Forelimb muscle (tissue), 1 donor: ENCODE measurements at regions not wholly inside any gene's neighbourhood (a gene's known extent, or its start where the extent isn't known, plus 50 kb on each side); places are given as distances from the start of the nearest gene placed in this dataset.
"Not testable (repeated sequence)": the region's sequence is repeated elsewhere in the genome, so short reads cannot be mapped to it uniquely, and the experiment has no call there.

Experiments
- DNase-seq: peaks from one replicate; pipeline ENCODE4 v3.0.0-alpha.2; 2013; ENCODE audit warnings: low read depth

GRCh38 chr17:21470422-21470821 is 94.3 kb downstream of the KCNJ12 start:
- DNase-seq, result not testable (repeated sequence)

GRCh38 chr17:21470861-21471260 is 94.7 kb downstream of the KCNJ12 start:
- DNase-seq, result no peak

GRCh38 chr17:21474815-21475214 is 98.7 kb downstream of the KCNJ12 start:
- DNase-seq, result no peak

DNA sequence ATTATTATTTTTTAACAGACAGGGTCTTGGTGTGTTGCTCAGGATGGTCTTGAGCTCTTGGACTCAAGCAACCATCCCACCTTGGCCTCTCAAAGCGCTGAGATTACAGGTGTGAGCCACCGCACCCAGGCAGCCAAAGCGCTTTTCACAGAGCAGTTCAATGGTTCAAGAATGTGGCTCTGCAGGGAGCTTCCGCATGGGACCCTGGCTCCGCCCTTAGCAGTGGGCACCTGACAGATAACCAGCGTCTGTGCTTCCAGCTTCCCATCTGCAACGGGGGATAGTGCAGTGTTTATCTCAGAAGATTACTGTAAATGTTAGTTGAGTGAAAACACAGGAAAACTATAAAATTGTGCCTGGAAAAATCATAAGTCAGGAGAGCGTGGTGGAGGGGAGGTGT is 99.4 kb downstream of the KCNJ12 start:
- DNase-seq, result no peak

DNA sequence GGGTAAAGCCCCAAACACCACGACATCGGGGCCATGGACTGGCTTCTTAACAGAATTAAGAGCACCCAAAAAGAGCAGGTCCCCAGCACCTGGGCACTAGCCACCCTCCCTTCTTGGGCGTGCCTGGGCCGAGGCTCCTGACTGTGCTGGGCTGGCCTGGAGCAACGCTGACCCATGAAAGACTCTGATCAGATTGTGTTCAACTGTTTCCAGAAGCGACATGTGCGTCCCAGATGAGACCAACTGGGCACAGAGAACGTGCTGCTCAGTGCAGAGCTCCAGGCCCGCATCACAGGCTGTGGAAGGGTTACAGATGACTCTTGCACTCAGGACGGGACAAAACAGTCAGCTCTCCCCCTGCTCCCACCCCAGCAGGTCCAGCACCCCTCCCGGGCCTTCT is 100.7 kb downstream of the KCNJ12 start:
- DNase-seq, result no peak

DNA sequence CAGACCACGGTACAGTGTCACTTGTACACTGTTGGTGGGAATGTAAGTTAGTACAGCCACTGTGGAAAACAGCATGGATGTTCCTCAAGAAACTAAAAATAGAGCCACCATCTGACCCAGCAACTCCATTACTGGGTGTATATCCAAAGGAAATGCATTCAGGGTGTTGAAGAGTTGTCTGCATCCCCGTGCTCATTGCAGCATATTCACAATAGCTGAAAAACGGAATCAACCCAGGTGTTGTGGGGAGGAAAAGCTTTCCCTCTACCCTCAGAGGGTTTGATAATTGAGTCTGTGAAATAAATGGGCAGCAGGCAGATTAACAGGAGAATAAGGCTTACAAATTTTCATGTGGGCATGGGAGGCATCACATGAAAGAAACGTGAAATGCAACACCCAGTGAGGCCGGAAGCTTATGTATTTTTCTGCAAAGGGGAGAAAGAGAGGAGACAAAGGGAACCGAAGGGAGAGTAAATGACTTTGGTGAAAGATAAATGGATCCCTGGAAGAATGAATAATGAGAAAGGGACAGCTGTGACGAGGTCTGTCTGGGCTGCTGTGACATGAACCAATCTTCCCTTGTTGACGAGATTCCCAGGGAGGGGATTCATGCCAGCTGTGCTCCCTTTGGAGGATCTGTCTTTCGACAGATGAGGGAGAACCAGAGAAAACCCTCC is 106.2 kb downstream of the KCNJ12 start:
- DNase-seq, result no peak

DNA sequence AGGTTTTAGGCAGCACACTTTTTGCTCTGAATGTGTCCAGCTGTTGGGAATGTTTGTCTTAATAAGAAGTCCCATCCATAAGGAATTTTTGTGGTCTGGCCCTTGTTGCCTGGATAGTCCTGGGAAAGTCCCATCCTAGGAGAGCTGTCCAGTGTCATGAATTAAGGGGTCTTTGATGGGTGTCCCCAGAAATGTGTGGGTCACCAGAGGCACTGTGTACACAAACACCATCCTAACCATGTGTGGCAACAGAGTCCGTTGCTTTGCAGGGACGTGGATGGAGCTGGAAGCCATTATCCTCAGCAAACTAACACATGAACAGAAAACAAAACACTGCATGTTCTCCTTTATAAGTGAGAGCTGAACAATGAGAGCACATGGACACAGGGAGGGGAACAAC is 111.9 kb downstream of the KCNJ12 start:
- DNase-seq, result not testable (repeated sequence)

- no peak for DNase-seq
Measured at GRCh38 chr17:21493993-21494392, 117.8 kb downstream of the KCNJ12 start.

DNA sequence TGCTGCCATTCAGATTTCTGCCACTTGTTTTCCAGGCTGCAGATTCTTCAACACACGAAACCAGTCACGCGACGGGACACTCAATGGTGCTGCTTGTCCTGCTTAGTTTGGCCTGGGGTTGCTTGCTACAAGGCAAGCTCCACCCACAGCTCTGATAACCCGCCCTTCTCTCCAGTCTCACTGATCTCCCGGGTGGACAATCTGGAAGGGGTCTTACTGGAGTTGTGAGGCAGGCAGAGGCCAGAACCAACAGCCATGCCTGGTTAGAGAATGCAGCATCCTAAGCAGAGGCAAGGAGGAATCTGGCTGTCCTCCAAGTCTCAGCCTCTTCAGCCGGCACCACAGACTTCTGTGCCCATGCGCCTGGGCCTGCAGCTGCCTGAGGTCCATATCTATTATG is 119.1 kb downstream of the KCNJ12 start:
- DNase-seq, result no peak

GRCh38 chr17:21500064-21500463 is 123.9 kb downstream of the KCNJ12 start:
- DNase-seq, result no peak

GRCh38 chr17:21501927-21502700 is 126.0 kb downstream of the KCNJ12 start:
- not testable (repeated sequence) for DNase-seq

DNA sequence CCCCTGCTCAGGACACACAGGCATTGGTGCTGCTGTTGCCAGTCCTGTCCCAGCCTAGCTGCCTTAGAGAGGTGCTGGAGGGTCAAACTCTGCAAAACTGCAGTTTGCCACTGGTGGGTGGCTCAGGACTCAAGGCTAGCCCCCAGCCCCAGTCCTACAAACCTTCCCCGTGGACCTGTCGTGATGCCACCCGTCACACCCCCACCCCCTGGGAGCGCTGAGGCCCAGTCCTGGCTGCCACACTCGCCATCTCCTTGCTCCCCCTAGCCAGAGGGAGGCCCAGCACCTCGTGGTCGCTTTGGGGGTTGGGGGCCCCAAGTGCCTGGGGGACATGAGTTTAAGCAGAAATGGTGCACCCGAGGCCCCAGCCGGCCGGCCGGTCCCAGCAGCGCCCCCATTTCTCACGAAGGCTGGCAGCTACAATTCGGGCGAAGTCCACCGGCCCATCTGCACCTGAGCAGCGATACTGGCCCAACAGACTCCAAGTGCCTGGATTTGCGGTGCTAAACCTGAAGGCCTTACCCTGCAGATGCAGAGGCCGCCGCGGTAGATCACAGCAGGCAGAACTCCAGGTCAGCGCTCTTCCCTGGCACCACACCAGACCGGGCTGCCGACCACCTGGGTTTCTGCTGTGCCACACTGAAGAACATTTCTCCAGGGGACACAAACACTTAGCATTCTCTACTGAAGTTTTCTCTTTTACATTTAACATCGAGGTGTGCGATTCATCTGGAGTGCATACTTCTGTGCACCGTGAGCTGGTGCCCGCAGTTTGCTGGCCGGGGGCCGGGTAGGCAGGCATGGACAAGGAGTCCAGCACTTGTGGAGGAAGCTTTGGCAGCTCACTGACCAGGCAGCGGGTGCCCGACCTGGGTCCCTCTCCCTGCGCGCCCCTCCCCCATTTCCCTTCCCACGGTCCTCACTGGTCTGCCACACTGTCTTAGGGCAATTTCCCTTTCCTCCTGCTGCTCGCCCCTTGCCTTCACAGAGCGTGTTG is 130.0 kb downstream of the KCNJ12 start:
- DNase-seq, result no peak

- not testable (repeated sequence) for DNase-seq
Measured at GRCh38 chr17:21507806-21508205, 131.6 kb downstream of the KCNJ12 start.

GRCh38 chr17:21508211-21508610 is 132.1 kb downstream of the KCNJ12 start:
- DNase-seq, result no peak

- not testable (repeated sequence) for DNase-seq
Measured at GRCh38 chr17:21509356-21509755, 133.2 kb downstream of the KCNJ12 start.

- no peak for DNase-seq
Measured at GRCh38 chr17:21510686-21511362, 134.7 kb downstream of the KCNJ12 start.

GRCh38 chr17:21511363-21512195 is 135.4 kb downstream of the KCNJ12 start:
- peak; percentile 46 for DNase-seq

DNA sequence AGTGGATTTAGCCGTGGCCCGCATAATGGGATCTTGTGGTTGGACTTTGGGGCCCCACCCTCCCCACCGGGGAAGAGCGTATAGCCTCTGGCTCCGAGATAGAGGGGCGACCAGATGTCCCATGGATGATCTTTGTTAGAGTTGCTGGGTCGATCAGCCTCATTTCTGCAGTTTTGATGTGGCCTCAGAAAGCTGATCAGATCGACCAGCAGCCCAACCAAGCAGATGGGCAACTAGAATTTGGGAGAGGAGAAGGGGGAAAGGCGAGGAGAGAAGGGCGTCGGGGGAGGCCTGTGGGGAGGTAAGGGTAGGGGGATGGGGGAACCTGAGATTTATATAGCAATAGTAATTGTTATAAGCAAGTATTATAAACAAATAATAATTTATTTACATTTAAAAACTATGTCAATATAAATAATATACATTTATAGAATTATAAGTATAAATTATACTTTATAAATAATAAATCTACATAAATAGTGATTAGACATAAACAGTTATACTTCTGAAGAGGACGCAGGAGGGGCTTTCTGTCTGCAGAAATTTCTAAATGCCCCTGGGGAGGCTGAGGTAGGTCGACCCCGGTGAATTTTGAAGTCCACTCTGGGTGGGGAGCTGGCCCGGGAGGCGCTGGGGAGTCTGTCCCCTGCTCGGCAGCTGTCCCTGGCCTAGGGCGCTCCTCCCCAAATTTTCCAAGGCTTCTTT is 136.3 kb downstream of the KCNJ12 start:
- no peak for DNase-seq

GRCh38 chr17:21513012-21513570 is 136.9 kb downstream of the KCNJ12 start:
- DNase-seq, result peak; percentile 26

DNA sequence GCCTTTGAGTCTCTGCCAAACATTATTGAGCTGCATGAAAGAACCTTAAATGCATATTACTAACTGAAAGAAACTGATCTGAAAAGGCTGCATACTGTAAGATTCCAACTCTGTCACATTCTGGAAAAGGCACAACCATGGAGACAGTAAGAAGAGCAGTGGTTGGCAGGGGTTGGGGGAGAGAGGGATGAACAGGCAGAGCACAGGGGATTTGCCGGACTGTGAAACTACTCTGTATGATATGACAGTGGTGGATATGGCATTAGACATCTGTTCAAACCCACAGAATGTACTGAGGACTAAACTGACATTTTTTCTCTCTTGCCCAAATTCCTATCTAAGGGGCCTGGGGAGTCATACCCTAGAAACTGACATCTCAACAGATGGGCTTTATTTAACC is 138.4 kb downstream of the KCNJ12 start:
- not testable (repeated sequence) for DNase-seq
